Hematopoietic multipotent progenitor cell (in vitro differentiated cells): ENCODE measurements at regions not wholly inside any gene's neighbourhood (a gene's known extent, or its start where the extent isn't known, plus 50 kb on each side); places are given as distances from the start of the nearest gene placed in this dataset.
A peak's percentile ranks its signal among the peaks of the same experiment; 100 is the strongest.

Experiments
- DNase-seq, 3 donors: peaks; one replicate each; pipeline ENCODE4 v3.0.0-alpha.2; 2011 to 2015; ENCODE audit warnings: low read depth in 2 of 3, low spot score in 2 of 3

GRCh38 chr3:153952091-153952490, 169.1 kb upstream of the ARHGEF26 start:
- no peak for DNase-seq

- DNase-seq: no peak
Measured at GRCh38 chr3:153956613-153957012, 164.6 kb upstream of the ARHGEF26 start.

GRCh38 chr3:153957421-153957820, 163.8 kb upstream of the ARHGEF26 start:
- DNase-seq: no peak

GRCh38 chr3:153958635-153959595, 162.3 kb upstream of the ARHGEF26 start:
- DNase-seq: no peak

- no peak for DNase-seq
Measured at GRCh38 chr3:153960458-153961074, 160.6 kb upstream of the ARHGEF26 start.

- DNase-seq: no peak
Measured at GRCh38 chr3:153961494-153961893, 159.7 kb upstream of the ARHGEF26 start.

GRCh38 chr3:153963012-153963411, 158.2 kb upstream of the ARHGEF26 start:
- no peak for DNase-seq

- DNase-seq: no peak
Measured at GRCh38 chr3:153967260-153967659, 153.9 kb upstream of the ARHGEF26 start.

- no peak for DNase-seq
Measured at GRCh38 chr3:153970047-153970446, 151.1 kb upstream of the ARHGEF26 start.

- peak in 2 of 3 donors; percentile 9 to 40 for DNase-seq
Measured at GRCh38 chr3:153970741-153971347, 150.3 kb upstream of the ARHGEF26 start.

- DNase-seq: no peak
Measured at GRCh38 chr3:153972862-153973261, 148.3 kb upstream of the ARHGEF26 start.

GRCh38 chr3:153973722-153974265, 147.4 kb upstream of the ARHGEF26 start:
- DNase-seq: no peak

- DNase-seq: no peak
Measured at GRCh38 chr3:153974614-153975013, 146.6 kb upstream of the ARHGEF26 start.

GRCh38 chr3:153976891-153977554, 144.2 kb upstream of the ARHGEF26 start:
- no peak for DNase-seq

- DNase-seq: no peak
Measured at GRCh38 chr3:153978006-153978405, 143.2 kb upstream of the ARHGEF26 start.

GRCh38 chr3:153979418-153980251, 141.6 kb upstream of the ARHGEF26 start:
- no peak for DNase-seq

- DNase-seq: no peak
Measured at GRCh38 chr3:153980252-153980590, 141.0 kb upstream of the ARHGEF26 start.

GRCh38 chr3:153997364-153997763, 123.8 kb upstream of the ARHGEF26 start:
- peak in 2 of 3 donors; percentile 7 to 39 for DNase-seq

GRCh38 chr3:154003649-154004048, 117.5 kb upstream of the ARHGEF26 start:
- DNase-seq: no peak

- no peak for DNase-seq
Measured at GRCh38 chr3:154011036-154011435, 110.2 kb upstream of the ARHGEF26 start.
